H54 (cell line): ENCODE measurements at regions not wholly inside any gene's neighbourhood (a gene's known extent, or its start where the extent isn't known, plus 50 kb on each side); places are given as distances from the start of the nearest gene placed in this dataset.

Experiments used
- DNase-seq: peaks from one replicate; pipeline ENCODE4 v3.0.0; 2011; ENCODE audit warnings: low spot score, mixed read lengths; ENCODE audit not compliant: insufficient read length
- FAIRE-seq: peaks from 3 replicates; lab custom pipeline; 2011; peaks lifted over from hg19 to GRCh38; lab: Jason Lieb, UNC
- POLR2A ChIP-seq: IDR thresholded peaks from 2 replicates; pipeline ENCODE4 v1.6.1; 2011; ENCODE audit warnings: low read depth, mild to moderate bottlenecking, low read length

DNA sequence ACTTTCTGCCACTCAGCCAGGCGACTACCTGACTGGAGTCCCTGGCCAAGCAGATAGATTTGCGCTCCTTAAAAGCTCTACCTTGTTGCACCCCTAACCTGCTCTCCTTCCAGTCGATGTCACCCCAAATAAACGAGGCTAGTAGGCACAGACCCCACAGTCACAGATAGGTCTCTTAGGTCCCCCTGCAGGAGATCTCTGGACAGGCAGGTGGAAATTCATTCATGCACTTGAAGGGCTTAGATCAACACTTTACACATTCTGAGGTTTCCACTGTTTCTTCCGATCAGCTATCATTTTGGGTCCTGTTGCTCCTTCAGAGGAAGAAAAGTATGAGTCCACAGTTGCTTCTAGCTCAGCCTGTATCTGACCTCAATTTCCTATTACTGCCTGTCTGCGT lies 272.6 kb upstream of the FMN2 start:
- FAIRE-seq: no peak
- TF ChIP-seq POLR2A: no peak
- no peak for DNase-seq

DNA sequence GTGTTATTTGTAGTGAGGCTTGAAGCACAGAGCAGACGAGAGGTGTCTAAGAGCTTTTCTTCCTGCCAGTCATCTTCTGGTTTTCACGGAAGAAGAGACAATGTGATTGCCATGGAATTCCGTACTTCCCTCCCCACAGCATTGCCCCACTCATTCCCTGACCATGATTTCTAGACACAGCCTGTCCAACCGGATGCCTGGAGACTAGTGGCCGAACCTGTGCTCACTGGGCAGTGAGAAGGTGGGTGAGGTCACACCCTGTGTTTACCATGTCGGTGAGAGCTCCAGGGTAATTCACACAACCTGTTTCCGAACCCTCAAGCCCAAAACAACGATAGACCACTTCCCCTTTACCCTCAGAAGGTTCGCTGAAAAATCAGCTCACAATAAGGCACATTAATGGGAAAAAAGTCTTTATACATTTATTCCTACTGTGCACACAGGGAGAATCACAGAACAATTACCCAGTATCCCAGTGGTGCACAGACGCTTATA lies 271.9 kb upstream of the FMN2 start:
- no peak for TF ChIP-seq POLR2A
- FAIRE-seq: no peak
- DNase-seq: no peak

DNA sequence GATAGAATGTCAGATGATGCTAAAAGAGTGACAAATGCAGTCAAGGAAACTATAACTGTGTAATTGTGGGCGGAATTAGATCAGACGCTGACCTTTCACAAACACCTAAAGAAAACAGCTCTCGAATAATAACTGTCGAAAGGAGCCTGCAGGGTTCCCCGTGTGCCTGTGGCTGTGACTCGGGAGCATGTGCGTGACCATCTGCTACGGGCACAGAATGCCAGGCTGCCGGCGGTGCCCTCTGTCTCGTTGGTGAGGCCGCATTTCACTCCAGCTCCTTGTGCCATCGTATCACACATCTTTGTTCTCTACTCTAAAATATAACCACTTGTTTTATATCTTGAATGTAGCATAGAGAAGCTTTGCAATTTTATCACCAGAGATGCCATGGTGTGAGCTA lies 267.8 kb upstream of the FMN2 start:
- DNase-seq: no peak
- no peak for FAIRE-seq
- TF ChIP-seq POLR2A: no peak

DNA sequence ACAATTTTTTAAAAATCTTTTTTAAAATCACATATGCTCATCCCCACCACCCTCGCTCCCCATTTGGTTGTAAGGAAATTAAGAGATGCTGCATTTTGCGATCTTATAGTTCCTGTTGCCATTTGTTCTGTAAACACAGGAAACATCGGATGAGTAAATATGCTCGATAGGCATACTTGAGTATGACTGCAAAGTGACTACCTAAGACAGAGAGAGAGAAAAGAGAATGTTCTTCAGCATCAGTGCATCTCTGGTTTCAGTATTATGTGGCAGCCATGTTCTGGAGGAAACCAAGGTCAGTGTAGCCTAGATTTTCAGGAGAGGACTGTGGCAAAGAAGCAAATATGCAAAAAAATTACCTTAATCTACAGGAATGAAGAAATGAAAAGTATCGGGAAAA lies 265.5 kb upstream of the FMN2 start:
- FAIRE-seq: no peak
- no peak for TF ChIP-seq POLR2A
- no peak for DNase-seq

DNA sequence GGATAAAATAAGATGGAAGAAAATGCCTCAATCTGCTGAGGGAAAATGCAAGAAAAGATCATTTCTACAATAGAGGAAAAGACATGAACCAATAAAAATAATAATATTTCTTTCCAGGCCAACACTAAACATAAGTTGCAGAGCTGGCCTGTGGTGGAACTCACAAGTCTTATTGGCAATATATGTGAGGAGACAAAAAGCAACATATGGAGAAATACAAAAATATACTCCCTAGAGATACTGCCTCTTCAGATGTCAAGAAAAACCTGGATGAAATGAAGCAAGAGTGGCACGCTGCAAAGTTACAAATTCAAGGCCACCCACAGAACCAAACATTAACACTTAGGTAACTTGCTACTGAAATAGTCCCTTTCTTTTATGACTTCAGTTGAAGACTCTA lies 264.9 kb upstream of the FMN2 start:
- TF ChIP-seq POLR2A: no peak
- DNase-seq (no peak), FAIRE-seq (no peak)

DNA sequence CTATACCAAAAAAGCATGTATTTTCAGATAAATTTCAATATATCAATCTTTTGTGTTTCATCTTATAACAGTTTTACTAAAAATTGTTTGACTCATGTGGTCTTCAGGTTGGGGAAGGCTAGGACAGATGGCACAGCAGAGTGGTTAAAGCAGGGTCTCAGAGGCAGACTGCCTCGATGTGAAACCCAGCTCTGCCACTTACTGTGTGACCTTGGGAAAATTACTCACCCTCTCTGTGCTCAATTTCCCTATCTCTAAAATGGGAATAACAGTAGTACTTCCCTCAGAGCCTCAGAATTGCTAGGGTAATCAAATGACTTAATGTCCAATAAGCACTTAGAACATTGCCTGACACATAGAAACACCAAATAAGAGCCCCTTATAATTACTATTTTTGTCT lies 262.1 kb upstream of the FMN2 start:
- TF ChIP-seq POLR2A: no peak
- FAIRE-seq (no peak), DNase-seq (no peak)

DNA sequence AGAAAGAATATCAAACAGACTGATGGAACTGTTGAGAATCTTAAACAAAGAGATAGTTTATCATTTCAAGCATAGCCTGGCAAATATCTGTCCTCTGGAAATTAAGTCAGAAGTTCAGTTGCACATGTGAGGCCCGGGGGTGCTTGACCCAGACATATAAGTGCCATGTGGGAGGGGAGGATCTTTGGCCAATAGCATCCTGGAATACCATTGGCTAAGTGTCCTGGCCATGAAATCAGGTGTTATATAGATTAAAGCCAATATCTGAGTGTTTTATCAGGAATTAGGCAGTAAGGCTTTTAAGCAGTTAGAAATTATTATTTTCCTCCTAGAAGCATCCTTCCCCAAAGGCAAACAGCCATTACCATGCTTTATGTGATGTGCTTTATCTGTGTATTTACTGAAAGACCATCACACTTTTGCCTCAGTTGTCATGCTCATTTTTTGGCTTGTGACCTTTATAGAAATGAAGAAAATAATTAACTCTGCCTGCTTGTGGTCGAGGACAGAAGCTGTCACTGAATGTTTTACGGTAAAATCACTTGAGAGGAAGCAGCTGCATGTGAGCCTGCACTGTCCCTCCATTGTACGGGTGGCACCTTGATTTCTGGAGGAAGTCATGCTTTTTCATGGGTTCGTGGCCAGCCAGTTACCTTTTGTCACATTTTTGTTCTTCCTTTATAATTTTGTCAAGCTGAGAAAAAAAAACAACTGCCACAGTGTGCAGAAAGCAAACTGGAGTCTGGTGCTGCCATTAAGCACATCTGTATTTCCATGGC lies 259.9 kb upstream of the FMN2 start:
- DNase-seq (no peak), FAIRE-seq (no peak)
- TF ChIP-seq POLR2A: no peak

DNA sequence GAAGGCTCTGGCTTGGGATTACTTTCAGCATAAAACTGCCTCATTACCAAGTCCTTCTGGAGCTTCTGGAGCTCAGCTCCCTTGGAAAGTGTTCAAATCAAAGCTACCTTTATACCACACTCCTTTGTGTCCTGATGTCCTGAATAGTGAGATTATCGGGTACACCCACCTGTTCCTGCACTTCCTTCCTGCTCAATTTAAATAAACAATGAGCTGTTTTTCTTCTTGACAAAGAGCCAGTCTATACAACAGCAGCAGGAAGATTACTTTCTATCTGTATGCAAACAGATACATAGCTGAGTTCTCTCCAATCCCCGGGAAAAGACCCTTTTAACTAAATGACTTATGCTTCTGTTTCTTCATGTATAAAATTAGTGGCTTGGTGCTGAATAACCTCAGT lies 258.0 kb upstream of the FMN2 start:
- DNase-seq (no peak), FAIRE-seq (no peak)

DNA sequence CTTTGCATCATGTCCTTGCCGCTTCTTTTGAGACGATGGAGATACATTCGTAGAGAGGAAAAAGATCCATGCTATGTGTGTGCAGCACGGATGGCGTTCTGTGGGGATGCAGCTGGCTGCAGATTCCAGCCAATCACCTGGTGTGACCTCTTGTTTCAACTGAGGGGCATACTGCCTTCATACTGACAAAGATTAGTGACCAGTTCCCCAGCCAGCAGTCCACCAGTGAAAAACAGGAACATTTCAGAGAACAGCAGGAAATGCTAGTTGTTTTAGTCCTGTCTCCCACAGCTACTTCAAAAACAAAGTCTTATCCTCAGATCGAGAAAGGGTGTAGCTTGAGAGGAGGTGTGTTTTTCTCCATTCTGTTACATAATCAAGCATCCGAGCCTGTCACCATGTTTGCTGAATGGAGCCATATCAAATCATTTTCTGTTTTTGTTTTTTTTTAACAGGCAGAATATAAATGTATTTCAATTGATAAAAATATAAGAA lies 255.7 kb upstream of the FMN2 start:
- no peak for FAIRE-seq
- DNase-seq: no peak
- TF ChIP-seq POLR2A: no peak

More for the DNA sequence above, 258.0 kb upstream of the FMN2 start:
- no peak for TF ChIP-seq POLR2A

DNA sequence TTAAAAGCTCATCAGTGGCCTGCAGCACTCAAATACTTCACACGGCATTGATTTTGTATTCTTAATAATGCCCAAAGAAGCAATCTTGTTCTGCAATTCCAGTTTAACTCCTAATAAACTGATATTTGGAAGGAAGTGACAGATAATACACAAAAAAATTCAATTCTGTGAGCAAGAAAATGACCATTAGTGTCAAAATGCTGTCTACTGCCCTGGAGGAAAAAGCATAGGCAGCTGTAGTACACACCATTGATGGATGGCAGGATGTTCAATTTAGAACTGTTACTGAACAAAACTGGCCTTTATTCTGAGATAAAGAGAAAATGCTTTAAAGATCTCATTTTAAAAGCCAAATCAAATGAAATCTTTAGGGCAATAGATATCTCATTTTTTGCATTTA lies 251.3 kb upstream of the FMN2 start:
- DNase-seq (no peak), FAIRE-seq (no peak)
- no peak for TF ChIP-seq POLR2A

DNA sequence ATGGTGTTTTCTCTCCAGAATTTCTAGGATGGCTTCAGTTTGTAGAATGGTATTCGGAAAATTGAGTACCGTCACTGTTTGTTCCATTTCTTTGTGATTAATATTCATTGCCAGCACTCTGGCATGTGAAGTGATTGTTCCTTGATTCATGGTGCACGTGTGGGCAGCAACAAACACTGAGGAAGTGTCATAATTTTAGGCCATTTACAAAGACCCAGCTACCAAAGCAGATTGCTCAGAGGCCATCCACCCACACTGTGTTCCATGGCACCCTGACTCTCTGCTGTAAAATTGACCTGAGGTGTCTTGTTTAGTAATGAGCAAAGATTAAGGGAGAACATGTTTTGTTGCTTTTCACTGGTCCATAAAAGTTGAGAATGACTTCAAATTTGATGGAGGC lies 250.9 kb upstream of the FMN2 start:
- DNase-seq (no peak), FAIRE-seq (no peak)
- TF ChIP-seq POLR2A: no peak

DNA sequence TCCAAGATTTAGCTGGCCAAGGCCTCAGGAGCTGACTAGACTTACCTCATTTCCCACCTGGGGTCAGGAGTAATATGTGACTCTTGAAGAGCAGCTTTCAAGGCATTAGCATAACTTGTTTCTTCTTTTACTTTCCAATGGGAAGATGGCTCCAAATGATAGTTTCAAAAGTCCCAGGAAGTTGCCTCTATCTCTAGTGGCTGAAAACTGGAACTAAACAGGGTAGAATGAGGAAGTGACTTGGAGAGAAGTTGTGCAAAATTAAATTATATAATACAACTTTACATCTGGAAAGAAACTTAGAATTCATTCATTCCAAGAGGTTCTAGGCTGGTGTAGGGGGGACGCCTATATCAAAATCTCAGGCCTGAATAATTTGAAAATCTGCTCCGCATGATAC lies 250.1 kb upstream of the FMN2 start:
- FAIRE-seq: no peak
- DNase-seq: no peak
- no peak for TF ChIP-seq POLR2A

DNA sequence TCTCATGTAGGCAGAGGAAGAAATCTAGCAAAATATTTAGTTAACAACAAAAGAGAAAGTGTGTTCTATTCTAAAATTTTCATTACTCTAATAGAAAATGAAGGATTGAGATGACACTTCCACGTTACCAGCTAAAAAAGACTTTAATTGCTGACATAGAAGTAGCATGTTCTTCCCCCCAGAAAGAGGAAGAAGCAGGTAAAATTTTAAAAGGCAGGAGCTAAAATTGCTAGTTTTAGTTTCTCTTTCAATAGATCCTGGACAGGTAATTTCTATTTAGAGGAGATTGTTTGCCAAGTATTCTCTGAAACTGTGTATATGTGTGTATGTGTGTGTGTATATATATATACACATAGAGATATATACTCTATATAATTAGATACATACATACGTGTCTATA lies 248.1 kb upstream of the FMN2 start:
- no peak for TF ChIP-seq POLR2A
- DNase-seq: no peak
- FAIRE-seq: no peak

DNA sequence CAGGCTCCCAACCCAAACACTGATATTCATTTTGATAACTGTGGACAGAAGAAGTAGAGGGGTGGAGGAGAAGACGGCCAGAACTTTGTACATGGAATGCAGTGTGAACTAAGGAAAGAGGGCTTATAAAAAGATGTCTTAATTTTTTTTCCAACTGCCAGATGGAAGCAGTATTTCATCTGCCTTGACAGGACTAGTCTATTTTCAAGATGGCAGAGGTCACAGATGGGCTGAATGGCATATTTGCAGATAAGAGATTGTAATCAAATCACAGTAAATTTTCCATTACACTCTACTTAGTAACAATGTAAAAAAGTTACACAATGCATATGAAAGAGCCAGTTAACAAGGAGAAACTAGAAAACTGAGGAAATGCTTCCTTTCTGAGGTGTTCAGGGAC lies 246.8 kb upstream of the FMN2 start:
- no peak for FAIRE-seq
- TF ChIP-seq POLR2A: no peak
- DNase-seq: no peak

DNA sequence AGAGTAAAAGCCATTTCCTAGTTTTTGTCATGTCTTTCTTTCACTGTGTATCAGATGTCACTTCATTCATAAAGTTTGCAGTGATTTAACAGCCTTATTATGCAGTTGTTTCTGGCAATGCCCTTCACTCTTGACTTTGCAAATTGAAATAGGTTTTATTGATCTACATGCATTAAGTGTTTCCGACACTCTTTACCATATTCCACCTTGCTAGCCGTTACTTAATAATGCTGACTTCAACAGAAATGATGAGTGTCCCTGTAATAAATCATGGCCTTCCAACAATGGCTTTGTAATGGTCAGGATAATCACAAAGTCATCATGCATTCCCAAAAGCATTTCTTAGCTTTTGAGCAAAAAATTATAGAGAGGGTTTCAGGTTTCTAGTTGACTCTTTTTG lies 236.8 kb upstream of the FMN2 start:
- no peak for FAIRE-seq

DNA sequence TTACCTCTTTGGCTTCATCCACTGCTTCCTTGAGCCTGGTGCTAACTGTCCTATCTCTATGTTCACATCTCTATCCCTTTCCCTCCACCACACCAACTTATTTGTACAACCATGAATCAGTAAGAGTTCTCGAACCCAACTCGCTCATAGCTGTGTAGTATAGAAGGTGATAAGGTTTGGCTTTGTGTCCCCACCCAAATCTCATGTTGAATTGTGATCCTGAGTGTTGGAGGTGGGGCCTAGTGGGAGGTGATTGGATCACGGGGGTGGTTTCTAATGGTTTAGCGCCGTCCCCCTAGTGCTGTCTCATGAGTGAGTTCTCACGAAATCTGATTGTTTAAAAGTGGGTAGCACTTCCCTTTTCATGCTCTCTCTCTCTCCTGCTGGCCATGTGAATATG lies 235.6 kb upstream of the FMN2 start:
- no peak for TF ChIP-seq POLR2A
- no peak for DNase-seq
- no peak for FAIRE-seq

More for the DNA sequence above, 236.8 kb upstream of the FMN2 start:
- DNase-seq: no peak
- TF ChIP-seq POLR2A: no peak
